Retinal pigment epithelial cell (primary cell): ENCODE measurements at regions not wholly inside any gene's neighbourhood (a gene's known extent, or its start where the extent isn't known, plus 50 kb on each side); places are given as distances from the start of the nearest gene placed in this dataset.
"Not testable (repeated sequence)": the region's sequence is repeated elsewhere in the genome, so short reads cannot be mapped to it uniquely, and the experiment has no call there.

ENCODE experiments used
- DNase-seq: peaks from one replicate; pipeline ENCODE4 v3.0.0-alpha.2; 2010; ENCODE audit warnings: low read depth
- H3K4me3 ChIP-seq: 2 replicates; pipeline ENCODE4 v1.5.1; 2011; ENCODE audit warnings: mild to moderate bottlenecking, low read length, control low read depth, moderate library complexity
- CTCF ChIP-seq: conservative IDR thresholded peaks from 2 replicates; pipeline ENCODE4 v1.5.1; 2011; ENCODE audit warnings: low read depth, low read length, control low read depth, inconsistent platforms

GRCh38 chrX:97909245-97909644 lies 1025.5 kb downstream of the RPA4 start:
- no peak for TF ChIP-seq CTCF
- H3K4me3 ChIP-seq, result no peak overlapping the region
- no peak for DNase-seq

- H3K4me3 ChIP-seq, DNase-seq: not testable (repeated sequence)
These were observed 1031.7 kb downstream of the RPA4 start for GRCh38 chrX:97915390-97915789.

GRCh38 chrX:97921223-97921622 lies 1037.5 kb downstream of the RPA4 start:
- not testable (repeated sequence) for H3K4me3 ChIP-seq, DNase-seq

- DNase-seq, result no peak
- H3K4me3 ChIP-seq, result no peak overlapping the region
- no peak for TF ChIP-seq CTCF
These were observed 1047.9 kb downstream of the RPA4 start for GRCh38 chrX:97931586-97931985.

- TF ChIP-seq CTCF, result no peak
These were observed 1052.6 kb downstream of the RPA4 start for GRCh38 chrX:97936296-97936695.

GRCh38 chrX:97938706-97939105 lies 1055.0 kb downstream of the RPA4 start:
- no peak overlapping the region for H3K4me3 ChIP-seq
- TF ChIP-seq CTCF, result no peak
- DNase-seq, result no peak

More at GRCh38 chrX:97936296-97936695, 1052.6 kb downstream of the RPA4 start:
- H3K4me3 ChIP-seq, result no peak overlapping the region
- DNase-seq, result no peak

GRCh38 chrX:97968376-97969163 lies 1084.9 kb downstream of the RPA4 start:
- no peak for DNase-seq
- TF ChIP-seq CTCF, result no peak
- H3K4me3 ChIP-seq, result no peak overlapping the region

GRCh38 chrX:97984641-97985040 lies 1100.9 kb downstream of the RPA4 start:
- H3K4me3 ChIP-seq, result no peak overlapping the region
- TF ChIP-seq CTCF, result no peak
- DNase-seq, result no peak
